ENCODE measurements at regions not wholly inside any gene's neighbourhood (a gene's known extent, or its start where the extent isn't known, plus 50 kb on each side); places are given as distances from the start of the nearest gene placed in this dataset.
"Not testable (repeated sequence)": the region's sequence is repeated elsewhere in the genome, so short reads cannot be mapped to it uniquely, and the experiment has no call there.

DNA sequence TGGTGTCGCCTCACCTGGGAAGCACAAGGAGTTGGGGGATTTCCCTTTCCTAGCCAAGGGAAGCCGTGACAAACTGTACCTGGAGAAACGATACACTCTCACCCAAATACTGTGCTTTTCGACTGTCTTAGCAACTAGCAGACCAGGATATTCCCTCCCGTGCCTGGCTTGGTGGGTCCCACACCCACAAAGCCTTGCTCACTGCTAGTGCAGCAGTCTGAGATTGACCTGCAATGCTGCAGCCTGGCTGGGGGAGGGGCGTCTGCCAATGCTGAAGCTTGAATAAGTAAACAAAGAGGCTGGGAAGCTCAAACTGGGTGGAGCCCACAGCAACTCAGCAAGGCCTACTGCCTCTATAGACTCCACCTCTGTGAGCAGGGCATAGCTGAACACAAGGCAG is 448.6 kb upstream of the FSIP2 start:
- TF ChIP-seq, protein P1, sequence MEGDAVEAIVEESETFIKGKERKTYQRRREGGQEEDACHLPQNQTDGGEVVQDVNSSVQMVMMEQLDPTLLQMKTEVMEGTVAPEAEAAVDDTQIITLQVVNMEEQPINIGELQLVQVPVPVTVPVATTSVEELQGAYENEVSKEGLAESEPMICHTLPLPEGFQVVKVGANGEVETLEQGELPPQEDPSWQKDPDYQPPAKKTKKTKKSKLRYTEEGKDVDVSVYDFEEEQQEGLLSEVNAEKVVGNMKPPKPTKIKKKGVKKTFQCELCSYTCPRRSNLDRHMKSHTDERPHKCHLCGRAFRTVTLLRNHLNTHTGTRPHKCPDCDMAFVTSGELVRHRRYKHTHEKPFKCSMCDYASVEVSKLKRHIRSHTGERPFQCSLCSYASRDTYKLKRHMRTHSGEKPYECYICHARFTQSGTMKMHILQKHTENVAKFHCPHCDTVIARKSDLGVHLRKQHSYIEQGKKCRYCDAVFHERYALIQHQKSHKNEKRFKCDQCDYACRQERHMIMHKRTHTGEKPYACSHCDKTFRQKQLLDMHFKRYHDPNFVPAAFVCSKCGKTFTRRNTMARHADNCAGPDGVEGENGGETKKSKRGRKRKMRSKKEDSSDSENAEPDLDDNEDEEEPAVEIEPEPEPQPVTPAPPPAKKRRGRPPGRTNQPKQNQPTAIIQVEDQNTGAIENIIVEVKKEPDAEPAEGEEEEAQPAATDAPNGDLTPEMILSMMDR (conservative IDR thresholded peaks at IDR 0.05; ENCODE audit: low read depth, low read length): not testable (repeated sequence)
- TF ChIP-seq, protein P2, sequence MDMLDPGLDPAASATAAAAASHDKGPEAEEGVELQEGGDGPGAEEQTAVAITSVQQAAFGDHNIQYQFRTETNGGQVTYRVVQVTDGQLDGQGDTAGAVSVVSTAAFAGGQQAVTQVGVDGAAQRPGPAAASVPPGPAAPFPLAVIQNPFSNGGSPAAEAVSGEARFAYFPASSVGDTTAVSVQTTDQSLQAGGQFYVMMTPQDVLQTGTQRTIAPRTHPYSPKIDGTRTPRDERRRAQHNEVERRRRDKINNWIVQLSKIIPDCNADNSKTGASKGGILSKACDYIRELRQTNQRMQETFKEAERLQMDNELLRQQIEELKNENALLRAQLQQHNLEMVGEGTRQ (IDR thresholded peaks at IDR 0.05; ENCODE audit: low read depth, low read length): not testable (repeated sequence)

Measured in IMR-90 (cell line).